Hematopoietic multipotent progenitor cell treated with erythropoietin and hydrocortisone succinate and interleukin-3 and kit ligand, for 15 days (in vitro differentiated cells): ENCODE measurements at regions not wholly inside any gene's neighbourhood (a gene's known extent, or its start where the extent isn't known, plus 50 kb on each side); places are given as distances from the start of the nearest gene placed in this dataset.
"Not testable (repeated sequence)": the region's sequence is repeated elsewhere in the genome, so short reads cannot be mapped to it uniquely, and the experiment has no call there.

ENCODE experiments used
- DNase-seq: peaks from one replicate; pipeline ENCODE4 v3.0.0-alpha.2; 2015; ENCODE audit warnings: low spot score

DNA sequence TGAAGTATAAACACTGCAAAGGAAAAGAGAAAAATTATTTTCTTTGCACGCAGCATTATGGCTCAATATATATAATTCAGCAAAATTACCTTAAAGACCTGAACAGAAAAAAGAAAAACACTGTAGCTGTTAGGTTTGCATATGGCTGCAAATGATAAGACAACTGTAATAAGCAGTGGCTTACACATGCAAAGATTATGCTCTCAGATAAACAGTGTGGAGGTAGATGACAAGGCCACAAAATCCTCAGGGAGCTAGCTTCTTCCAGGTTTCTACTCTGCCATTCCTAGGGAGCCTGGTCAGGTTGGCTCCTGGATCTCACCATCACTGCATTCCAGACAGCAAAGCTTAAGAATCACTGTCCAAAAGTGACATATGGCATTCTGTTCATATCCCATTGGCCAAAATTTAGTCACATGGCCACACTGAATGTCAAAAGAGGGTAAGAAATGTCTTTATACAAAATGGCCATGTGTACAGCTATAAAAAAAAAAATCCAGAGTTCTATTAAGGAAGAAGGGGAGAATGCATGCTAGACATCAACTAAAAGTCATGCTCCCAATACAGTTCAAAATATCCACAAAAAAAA, 195.2 kb upstream of the SLC7A11 start:
- no peak for DNase-seq

DNA sequence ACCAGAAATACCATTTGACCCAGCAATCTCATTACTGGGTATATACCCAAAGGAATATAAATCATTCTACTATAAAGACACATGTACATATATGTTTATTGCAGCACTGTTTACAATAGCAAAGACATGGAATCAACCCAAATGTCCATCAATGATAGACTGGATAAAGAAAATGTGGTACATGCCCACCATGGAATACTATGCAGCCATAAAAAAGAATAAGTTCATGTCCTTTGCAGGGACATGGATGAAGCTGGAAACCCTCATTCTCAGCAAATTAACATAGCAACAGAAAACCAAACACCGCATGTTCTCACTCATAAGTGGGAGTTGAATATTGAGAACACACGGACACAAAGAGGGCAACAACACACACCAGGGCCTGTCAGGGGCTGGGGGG, 193.6 kb upstream of the SLC7A11 start:
- DNase-seq = not testable (repeated sequence)

DNA sequence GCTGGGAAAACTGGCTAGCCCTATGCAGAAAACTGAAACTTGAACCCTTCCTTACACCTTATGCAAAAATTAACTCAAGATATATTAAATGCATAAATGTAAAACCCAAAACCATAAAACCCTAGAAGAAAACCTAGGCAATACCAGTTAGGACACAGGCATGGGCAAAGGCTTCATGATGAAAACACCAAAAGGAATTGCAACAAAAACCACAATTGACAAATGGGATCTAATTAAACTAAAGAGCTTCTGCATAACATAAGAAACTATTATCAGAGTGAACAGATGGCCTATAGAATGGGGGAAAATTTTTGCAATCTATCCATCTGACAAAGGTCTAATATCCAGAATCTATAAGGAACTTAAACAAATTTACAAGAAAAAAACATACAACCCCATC, 192.9 kb upstream of the SLC7A11 start:
- not testable (repeated sequence) for DNase-seq

- no peak for DNase-seq
Measured at GRCh38 chr4:138428611-138429010, 186.5 kb upstream of the SLC7A11 start.

DNA sequence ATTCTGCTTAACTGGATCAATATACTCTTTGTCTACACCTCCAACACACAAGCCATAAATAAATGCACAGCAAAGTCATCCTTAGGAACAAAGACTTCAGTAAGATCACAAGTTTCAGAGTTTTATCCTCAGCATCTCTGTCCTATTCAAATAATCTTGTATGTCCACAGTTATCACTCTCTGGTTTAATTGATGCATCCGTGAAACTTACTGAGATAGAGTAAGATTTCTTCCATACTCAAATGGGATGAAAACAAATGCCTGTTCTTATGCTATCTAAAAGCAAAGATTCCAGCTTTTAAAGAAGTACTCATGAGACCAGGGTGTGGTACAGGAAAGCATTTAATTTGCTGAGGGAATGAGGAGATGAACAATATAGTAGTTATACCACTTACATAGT, 184.6 kb upstream of the SLC7A11 start:
- no peak for DNase-seq

GRCh38 chr4:138420471-138420870, 178.3 kb upstream of the SLC7A11 start:
- no peak for DNase-seq

DNA sequence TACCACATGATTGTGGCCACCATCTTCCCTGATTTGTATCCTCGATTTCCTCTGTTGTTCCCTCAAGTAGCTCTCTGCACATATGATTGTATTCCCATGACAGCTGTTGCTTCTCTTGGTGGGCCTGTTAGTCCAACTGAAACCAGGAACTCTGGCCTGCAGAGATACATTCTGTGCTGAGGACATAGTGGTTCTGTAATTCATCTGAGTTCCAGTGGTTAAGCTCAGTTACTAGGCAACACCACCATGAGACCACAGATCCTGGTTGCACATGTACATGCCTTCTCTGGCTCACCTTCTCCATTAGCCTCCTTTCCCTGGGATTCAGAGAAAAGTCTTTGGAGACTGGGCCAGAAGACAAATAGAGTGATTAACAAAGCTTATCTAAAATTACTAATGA, 172.1 kb upstream of the SLC7A11 start:
- no peak for DNase-seq

DNA sequence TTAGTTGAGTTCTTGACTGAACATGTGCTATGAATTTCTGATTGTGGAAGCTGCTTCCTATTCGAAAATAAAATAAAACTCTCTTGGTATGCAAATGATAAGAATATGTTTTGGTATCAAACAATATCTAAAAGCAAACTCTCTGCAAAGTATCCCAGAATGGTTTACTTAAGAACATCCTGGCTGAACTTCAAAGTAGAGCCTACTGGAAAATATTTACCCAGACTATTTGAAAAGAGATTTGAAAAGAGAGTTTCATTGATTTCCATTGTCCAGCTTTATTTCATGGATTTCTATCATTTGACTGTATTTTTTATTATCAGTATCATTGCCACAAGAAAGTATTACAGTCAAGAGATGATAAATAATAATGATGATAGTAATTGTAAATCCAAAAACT, 171.1 kb upstream of the SLC7A11 start:
- DNase-seq = no peak

- no peak for DNase-seq
Measured at GRCh38 chr4:138412847-138413246, 170.7 kb upstream of the SLC7A11 start.

DNA sequence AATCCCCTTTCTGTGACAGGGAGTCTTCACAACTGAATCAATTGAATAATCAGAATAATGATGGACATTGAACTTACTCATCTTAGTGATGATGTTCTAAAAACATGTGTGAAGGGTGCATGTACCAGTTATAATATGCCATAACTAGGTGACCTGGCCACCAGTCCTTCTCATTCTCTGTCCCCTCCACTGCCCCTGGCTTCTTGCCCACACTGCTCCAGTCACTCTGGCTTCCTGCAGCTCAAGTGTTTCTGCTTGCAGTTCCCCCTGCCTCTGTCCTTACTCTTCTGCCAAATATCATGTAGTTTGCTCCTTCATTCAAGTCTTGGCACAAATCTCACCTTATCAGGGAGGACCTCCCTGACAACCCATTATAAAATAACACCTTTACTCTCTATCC, 168.1 kb upstream of the SLC7A11 start:
- DNase-seq = no peak

GRCh38 chr4:138409670-138410069, 167.5 kb upstream of the SLC7A11 start:
- DNase-seq = no peak

DNA sequence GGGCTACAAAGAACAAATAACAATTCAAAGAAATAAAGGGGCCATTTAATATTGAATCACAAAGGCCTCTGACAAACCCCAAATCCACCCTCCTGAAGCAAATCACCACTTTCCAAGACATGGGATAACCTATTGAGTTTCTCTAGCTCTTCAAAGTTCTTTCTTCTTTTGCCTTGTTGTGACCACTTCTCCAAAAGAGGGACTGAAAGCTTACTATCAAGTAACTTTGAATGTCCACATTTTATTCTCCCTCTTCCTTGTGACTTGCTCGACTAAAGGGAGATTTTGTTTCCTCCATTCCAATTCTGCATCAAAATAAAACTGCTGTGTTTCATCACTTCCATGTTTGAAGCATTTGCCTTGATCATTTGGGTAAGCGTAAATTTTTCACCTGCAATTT, 166.6 kb upstream of the SLC7A11 start:
- DNase-seq = no peak

GRCh38 chr4:138407329-138407728, 165.2 kb upstream of the SLC7A11 start:
- DNase-seq = no peak

DNA sequence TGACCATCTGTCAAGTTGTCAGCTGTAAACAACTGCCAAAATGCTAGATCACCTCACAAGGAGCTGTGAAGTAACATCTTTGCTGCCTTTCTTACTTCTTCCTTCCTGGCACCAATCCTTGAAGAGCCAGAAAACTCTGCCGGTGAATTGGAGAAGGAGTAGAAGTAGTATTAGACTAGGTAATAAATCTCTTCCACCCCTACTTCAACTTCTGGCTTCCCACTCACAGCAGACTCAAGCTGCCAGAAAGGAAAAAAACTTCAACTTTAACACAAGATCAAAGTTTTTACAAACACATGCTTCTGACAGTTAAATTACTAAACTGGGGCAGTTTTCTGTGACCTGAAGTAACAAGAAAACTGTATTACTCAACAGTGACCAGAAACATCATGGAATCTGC, 164.7 kb upstream of the SLC7A11 start:
- DNase-seq = no peak

DNA sequence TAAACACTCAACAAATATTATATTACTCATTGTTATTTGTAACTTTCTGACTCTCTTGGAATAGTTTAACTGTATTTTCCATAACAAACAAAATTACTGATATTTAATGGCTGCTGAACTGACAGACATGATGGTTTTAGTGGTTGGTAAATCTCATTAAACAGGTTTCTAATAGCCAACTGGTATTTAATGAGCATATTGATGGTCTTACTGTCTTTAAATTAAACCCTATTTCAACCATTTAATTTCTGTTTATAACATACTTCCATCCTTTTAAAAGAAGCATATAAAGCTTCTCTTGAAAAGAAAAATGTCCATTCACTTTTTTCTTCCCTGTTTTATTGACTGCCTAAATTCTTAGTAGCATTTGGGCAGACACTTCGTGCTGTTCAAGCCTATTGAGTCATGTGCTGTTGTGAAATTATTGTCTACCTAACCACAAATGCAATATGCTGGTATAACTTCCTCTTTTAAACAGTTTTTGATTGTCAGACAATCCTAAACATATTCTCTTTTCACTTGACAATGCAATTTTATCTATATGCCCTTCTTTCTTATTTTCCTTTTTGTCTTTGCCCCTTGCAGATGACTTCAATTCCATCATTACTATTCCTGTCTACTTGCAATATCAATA, 163.9 kb upstream of the SLC7A11 start:
- DNase-seq = no peak

DNA sequence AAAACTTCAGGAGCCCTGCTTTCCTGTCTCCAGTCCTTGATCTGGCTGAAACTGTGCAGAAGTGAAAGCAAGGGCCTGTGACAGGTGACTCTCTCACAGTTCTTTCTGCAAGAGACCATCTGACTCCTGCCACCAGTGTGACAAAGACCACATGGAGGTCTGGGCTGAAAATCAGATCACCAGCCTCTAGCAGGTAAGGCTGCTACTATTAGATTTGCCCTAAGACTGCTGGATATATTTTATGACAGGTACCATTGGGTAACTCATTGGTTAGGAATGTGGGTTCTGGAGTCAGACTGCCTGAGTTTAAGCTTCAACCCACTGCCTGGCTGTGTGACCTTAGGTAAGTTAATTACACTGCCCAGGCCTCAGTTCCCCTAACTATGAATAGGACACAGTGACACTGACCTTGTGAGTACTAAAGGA, 163.3 kb upstream of the SLC7A11 start:
- no peak for DNase-seq

DNA sequence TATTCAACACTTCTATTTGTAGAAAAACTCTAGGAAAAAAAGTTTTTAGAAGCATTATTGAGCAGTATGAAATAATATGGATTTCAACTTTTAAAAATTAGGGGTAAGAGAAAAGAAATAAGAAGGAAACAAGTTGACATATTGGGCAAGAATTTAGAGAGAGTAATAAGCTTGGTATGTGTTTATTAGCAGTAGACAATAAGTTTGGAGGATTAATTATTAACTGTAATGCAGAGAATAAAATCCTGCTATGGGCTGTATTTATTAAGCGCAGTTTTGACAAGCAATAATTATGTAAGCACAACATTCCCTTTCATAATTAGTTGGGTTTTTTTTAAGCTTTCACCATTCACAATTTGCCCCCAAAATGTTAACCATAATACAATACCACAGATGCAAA, 162.7 kb upstream of the SLC7A11 start:
- no peak for DNase-seq

GRCh38 chr4:138404251-138404650, 162.1 kb upstream of the SLC7A11 start:
- DNase-seq = no peak

DNA sequence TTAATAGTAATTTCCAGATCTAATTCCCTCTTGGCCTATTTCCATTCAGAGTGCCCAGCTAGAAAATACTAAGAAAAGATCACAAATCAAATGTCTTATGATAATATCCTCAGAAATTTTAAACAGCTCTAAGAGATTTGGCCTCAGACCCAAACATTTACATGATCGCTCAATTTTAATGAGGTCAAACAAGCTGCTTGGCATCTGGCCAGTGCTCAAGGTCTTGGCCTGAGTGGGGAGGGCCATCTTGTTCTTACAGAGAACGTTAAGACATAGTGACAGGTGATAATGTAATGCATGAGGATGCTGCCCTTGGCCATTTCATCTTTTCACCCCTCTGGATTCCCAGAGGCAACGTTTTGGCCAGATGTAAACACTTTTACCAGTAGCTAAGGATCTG, 159.2 kb upstream of the SLC7A11 start:
- no peak for DNase-seq

- no peak for DNase-seq
Measured at GRCh38 chr4:138400543-138400942, 158.4 kb upstream of the SLC7A11 start.

GRCh38 chr4:138400066-138400465, 157.9 kb upstream of the SLC7A11 start:
- DNase-seq = no peak

DNA sequence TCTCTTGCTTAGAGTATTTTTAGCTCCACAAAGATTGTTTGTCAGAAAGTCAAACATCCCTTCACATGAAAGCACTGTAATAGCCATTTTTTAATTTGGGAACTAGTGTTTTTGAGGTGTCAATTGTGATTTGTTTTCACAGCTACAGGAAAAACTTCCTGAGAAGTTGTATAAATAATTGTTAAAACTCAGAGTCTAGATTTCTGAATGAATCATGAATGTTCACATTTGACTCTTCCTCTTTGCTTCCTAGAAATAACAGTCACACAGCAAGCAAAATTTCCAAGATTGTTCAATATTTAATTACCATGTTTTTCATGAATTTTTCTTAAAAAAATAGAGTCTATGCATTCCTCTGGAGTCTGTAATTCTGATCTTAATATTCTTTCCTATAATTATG, 156.9 kb upstream of the SLC7A11 start:
- DNase-seq = no peak

DNA sequence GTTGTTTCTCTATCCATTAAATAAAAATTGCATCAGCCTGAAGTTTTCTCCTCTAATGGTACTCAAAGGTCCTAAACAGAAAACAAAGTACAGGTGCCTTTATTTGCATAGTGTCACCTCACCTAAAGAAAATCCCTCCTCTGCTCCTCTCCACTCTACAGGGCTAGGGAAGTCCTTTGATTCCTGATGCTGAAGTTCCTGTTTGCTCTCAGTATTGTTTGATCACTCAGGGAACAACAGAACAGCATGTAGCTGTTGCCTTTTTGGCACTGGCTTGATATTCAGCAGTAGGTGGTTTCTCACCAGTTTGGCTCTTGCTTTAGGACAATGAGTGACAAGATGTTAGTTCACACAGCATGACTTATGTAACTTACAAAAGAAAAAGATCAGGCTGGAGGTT, 156.2 kb upstream of the SLC7A11 start:
- DNase-seq = no peak

DNA sequence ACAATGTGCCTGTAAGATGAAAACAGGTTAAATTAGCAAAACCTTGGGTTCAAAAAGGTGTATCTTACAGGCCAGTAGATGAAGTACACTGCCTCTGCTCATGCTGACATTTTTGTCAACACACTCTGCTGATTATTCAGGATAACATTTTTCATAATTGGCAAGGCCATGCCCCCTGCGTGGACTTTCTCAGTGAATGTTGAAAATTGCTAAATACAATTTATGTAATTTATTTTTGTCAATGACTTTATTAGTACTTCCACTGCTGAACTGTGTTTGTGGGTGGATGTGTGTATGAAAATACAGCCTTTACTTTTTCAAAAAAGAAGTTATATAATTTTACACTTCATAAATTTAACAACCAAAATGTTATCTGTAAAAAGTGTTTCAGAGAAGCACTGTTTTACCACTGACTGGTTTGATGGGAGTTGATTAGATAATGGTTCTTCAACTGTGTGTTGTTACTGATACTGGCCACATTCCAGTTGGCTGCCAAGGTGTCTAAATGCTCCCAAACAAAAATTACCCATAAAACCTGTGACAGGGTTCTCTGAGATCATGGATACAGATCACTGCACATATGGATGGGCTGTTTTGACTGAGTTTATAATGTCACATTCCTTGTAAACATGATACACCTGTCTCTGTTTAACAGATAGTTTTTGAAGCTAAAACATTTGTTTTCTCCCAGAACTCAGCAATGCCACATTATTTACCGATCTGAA, 151.9 kb upstream of the SLC7A11 start:
- no peak for DNase-seq
